ENCODE measurements at regions not wholly inside any gene's neighbourhood (a gene's known extent, or its start where the extent isn't known, plus 50 kb on each side); places are given as distances from the start of the nearest gene placed in this dataset.

DNA sequence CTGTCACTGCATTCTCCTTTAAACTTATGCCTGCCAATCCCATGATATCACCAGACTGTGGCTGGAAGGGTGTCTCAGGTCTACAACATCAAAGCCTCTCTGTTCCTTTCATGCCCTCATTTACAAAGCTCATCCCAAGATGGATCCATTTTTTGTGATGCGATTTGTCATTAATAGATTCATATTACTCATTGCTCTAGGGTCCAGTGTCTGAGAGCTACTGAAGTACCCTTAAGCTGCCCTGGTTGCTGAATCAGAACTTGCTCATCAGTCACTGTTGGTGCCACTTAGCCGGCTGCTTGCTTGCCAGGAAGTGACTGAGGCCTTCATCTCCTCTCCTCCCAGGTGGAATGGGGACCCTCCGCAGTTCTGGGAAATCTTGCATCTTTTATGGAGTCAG lies 395.5 kb upstream of the BOD1L1 start:
- Histone ChIP-seq H3K36me3 (ENCODE audit: control insufficient read depth, insufficient read depth, low read length) (no peaks in the 10 kb centered on the region), H3K27me3 (ENCODE audit: control insufficient read depth, insufficient read depth, low read length, poor library complexity, severe bottlenecking) (no peaks in the 10 kb centered on the region), H3K4me3 (ENCODE audit: low read length) (no peak overlapping the region), H3K4me1 (ENCODE audit: control insufficient read depth, insufficient read depth, low read length) (no peaks in the 10 kb centered on the region), H3K9ac (ENCODE audit: extremely low read depth, low read length, poor library complexity, severe bottlenecking) (no peak overlapping the region), H3K27ac (ENCODE audit: low read depth, low read length) (no peak overlapping the region), H3K9me3 (ENCODE audit: control insufficient read depth, low read length) (no peaks in the 10 kb centered on the region)
- no peak for DNase-seq
- no peaks in the 10 kb centered on the region for H3K9me3 Mint-ChIP-seq
- H3K4me3 Mint-ChIP-seq, result no peak overlapping the region
- H3K4me1 Mint-ChIP-seq, result peaks cover 19% of the 10 kb centered on the region
- TF ChIP-seq, protein P1, sequence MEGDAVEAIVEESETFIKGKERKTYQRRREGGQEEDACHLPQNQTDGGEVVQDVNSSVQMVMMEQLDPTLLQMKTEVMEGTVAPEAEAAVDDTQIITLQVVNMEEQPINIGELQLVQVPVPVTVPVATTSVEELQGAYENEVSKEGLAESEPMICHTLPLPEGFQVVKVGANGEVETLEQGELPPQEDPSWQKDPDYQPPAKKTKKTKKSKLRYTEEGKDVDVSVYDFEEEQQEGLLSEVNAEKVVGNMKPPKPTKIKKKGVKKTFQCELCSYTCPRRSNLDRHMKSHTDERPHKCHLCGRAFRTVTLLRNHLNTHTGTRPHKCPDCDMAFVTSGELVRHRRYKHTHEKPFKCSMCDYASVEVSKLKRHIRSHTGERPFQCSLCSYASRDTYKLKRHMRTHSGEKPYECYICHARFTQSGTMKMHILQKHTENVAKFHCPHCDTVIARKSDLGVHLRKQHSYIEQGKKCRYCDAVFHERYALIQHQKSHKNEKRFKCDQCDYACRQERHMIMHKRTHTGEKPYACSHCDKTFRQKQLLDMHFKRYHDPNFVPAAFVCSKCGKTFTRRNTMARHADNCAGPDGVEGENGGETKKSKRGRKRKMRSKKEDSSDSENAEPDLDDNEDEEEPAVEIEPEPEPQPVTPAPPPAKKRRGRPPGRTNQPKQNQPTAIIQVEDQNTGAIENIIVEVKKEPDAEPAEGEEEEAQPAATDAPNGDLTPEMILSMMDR (conservative IDR thresholded peaks at IDR 0.05), result no peak
- H3K36me3 Mint-ChIP-seq (ENCODE audit: low read depth), result no peaks in the 10 kb centered on the region
- no peaks in the 10 kb centered on the region for H3K27me3 Mint-ChIP-seq (ENCODE audit: insufficient read depth)
- no peak overlapping the region for H3K27ac Mint-ChIP-seq
- 91 to 100% methylated on average over 2 to 3 of the region's 3 CpGs for WGBS, 2 experiments (ENCODE audit: insufficient coverage in 1 of 2, insufficient read length in 1 of 2)

DNA sequence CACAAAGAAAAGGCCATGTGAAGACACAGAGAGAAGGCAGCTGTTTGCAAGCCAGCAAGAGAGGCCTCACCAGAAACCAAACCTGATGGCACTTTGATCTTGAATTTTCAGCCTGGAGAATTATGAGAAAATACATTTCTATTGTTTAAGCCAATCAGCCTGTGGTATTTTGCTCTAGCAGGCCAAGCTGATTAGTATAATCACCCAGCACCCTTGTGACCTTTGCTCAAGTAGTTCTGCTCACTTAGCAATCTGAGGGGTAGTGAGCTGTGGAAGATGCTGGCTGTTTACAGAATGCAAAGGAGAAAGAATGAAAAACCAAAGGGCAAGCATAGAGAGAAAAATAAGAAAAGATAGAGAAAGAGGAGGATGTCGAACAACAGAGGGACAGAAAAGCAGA lies 396.4 kb upstream of the BOD1L1 start:
- H3K27me3 Mint-ChIP-seq (ENCODE audit: insufficient read depth), result no peaks in the 10 kb centered on the region
- no peak for DNase-seq
- no peak overlapping the region for H3K27ac Mint-ChIP-seq
- no peaks in the 10 kb centered on the region for H3K36me3 Mint-ChIP-seq (ENCODE audit: low read depth)
- no peaks in the 10 kb centered on the region for H3K4me1 ChIP-seq (ENCODE audit: control insufficient read depth, insufficient read depth, low read length)
- H3K36me3 ChIP-seq (ENCODE audit: control insufficient read depth, insufficient read depth, low read length), result no peaks in the 10 kb centered on the region
- H3K4me1 Mint-ChIP-seq, result peaks cover 25% of the 10 kb centered on the region
- H3K4me3 Mint-ChIP-seq, result no peak overlapping the region
- H3K27ac ChIP-seq (ENCODE audit: low read depth, low read length), result no peak overlapping the region
- no peaks in the 10 kb centered on the region for H3K27me3 ChIP-seq (ENCODE audit: control insufficient read depth, insufficient read depth, low read length, poor library complexity, severe bottlenecking)
- H3K9ac ChIP-seq (ENCODE audit: extremely low read depth, low read length, poor library complexity, severe bottlenecking), result no peak overlapping the region
- no peak overlapping the region for H3K4me3 ChIP-seq (ENCODE audit: low read length)
- 67% methylated on average over 1 of the region's 1 CpG; no CpG with 5 or more reads in 1 of the 2 experiments for WGBS, 2 experiments (ENCODE audit: insufficient coverage in 1 of 2, insufficient read length in 1 of 2)
- TF ChIP-seq, protein P1 (conservative IDR thresholded peaks at IDR 0.05), result no peak
- H3K9me3 Mint-ChIP-seq, result no peaks in the 10 kb centered on the region
- no peaks in the 10 kb centered on the region for H3K9me3 ChIP-seq (ENCODE audit: control insufficient read depth, low read length)

DNA sequence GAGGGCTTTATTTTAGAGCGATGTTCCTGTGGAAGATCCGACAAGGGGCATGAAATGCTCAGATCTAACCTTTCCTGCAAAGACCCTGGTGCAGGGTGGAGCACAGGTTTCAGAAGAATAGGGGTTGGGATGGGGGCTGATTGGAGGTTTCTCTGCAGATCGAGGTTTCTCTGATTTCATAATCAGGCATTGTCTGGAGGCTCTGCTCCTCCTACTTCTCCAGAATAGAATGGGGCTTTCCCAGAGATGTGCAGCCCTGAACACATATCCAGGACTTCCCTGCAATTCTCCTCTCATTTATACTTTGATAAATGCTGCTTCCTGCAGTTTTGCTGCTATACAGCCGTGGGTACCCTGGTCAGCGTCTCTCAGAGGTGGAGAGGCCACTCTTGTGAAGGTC lies 397.6 kb upstream of the BOD1L1 start:
- Mint-ChIP-seq H3K9me3 (no peaks in the 10 kb centered on the region), H3K36me3 (ENCODE audit: low read depth) (no peaks in the 10 kb centered on the region), H3K4me3 (no peak overlapping the region), H3K27me3 (ENCODE audit: insufficient read depth) (no peaks in the 10 kb centered on the region), H3K4me1 (peaks cover 32% of the 10 kb centered on the region), H3K27ac (no peak overlapping the region)
- DNase-seq, result no peak
- no peaks in the 10 kb centered on the region for H3K4me1 ChIP-seq (ENCODE audit: control insufficient read depth, insufficient read depth, low read length)
- no peaks in the 10 kb centered on the region for H3K27me3 ChIP-seq (ENCODE audit: control insufficient read depth, insufficient read depth, low read length, poor library complexity, severe bottlenecking)
- no peaks in the 10 kb centered on the region for H3K9me3 ChIP-seq (ENCODE audit: control insufficient read depth, low read length)
- no peak overlapping the region for H3K9ac ChIP-seq (ENCODE audit: extremely low read depth, low read length, poor library complexity, severe bottlenecking)
- 90 to 92% methylated on average over 2 to 5 of the region's 5 CpGs for WGBS, 2 experiments (ENCODE audit: insufficient coverage in 1 of 2, insufficient read length in 1 of 2)
- TF ChIP-seq, protein P1 (conservative IDR thresholded peaks at IDR 0.05), result no peak
- H3K27ac ChIP-seq (ENCODE audit: low read depth, low read length), result no peak overlapping the region
- H3K4me3 ChIP-seq (ENCODE audit: low read length), result no peak overlapping the region
- H3K36me3 ChIP-seq (ENCODE audit: control insufficient read depth, insufficient read depth, low read length), result no peaks in the 10 kb centered on the region
